ENCODE measurements at regions not wholly inside any gene's neighbourhood (a gene's known extent, or its start where the extent isn't known, plus 50 kb on each side); places are given as distances from the start of the nearest gene placed in this dataset.

GRCh38 chr1:213776969-213777368 lies 210.8 kb upstream of the PROX1 start:
- H3K9me3 ChIP-seq (replicated peaks in 1 of 2; ENCODE audit: control insufficient read depth in 1 of 2, insufficient read depth in 1 of 2, low read length in 2 of 2): no peaks in the 10 kb centered on the region
- Mint-ChIP-seq H3K4me3 (no peak overlapping the region), H3K4me1 (no peaks in the 10 kb centered on the region), H3K27me3 (ENCODE audit: low read depth in 3 of 3) (peaks cover 2 to 4% (median 2%) of the 10 kb centered on the region in 3 donors), H3K9me3 (peaks cover 0 to 7% (median 4%) of the 10 kb centered on the region in 7 donors), H3K27ac (no peak overlapping the region), H3K36me3 (no peaks in the 10 kb centered on the region)
- no peak overlapping the region for H2AFZ ChIP-seq (ENCODE audit: insufficient read depth, low read depth, low read length, poor library complexity, severe bottlenecking)
- no peak for TF ChIP-seq CTCF (IDR thresholded peaks at IDR 0.05)
- H3K4me1 ChIP-seq (ENCODE audit: control insufficient read depth in 1 of 2, insufficient read depth in 2 of 2, low read length in 2 of 2): no peaks in the 10 kb centered on the region
- intact Hi-C loops (cut with micrococcal nuclease): no loop called here
- H3K36me3 ChIP-seq (replicated peaks in 1 of 2; ENCODE audit: control insufficient read depth in 1 of 2, insufficient read depth in 2 of 2, low read length in 2 of 2): no peaks in the 10 kb centered on the region
- H3K79me2 ChIP-seq (ENCODE audit: insufficient read depth, low read length): no peaks in the 10 kb centered on the region
- no peaks in the 10 kb centered on the region for H3K27me3 ChIP-seq (ENCODE audit: control insufficient read depth in 2 of 2, insufficient read depth in 2 of 2, low read length in 2 of 2)
- no peak for DNase-seq
- WGBS (ENCODE audit: insufficient coverage): no CpG with 5 or more reads among the region's 5 CpGs
- no peak overlapping the region for H3K4me3 ChIP-seq (replicated peaks in 1 of 3; ENCODE audit: low read depth in 2 of 3, low read length in 3 of 3)
- H3K27ac ChIP-seq (ENCODE audit: low read depth in 1 of 2, low read length in 2 of 2): no peak overlapping the region
- no peak overlapping the region for H3K4me2 ChIP-seq (replicated peaks; ENCODE audit: extremely low read depth, low read length, poor library complexity, severe bottlenecking)
- no peaks in the 10 kb centered on the region for H4K20me1 ChIP-seq (ENCODE audit: insufficient read depth, low read length)
- H3K9ac ChIP-seq (ENCODE audit: insufficient read depth, low read length, poor library complexity, severe bottlenecking): no peak overlapping the region

- no peaks in the 10 kb centered on the region for H4K20me1 ChIP-seq (ENCODE audit: insufficient read depth, low read length)
- no peak overlapping the region for H3K4me2 ChIP-seq (replicated peaks; ENCODE audit: extremely low read depth, low read length, poor library complexity, severe bottlenecking)
- H3K4me3 ChIP-seq (replicated peaks in 1 of 3; ENCODE audit: low read depth in 2 of 3, low read length in 3 of 3): no peak overlapping the region
- Mint-ChIP-seq H3K9me3 (peaks cover 0 to 6% (median 4%) of the 10 kb centered on the region in 7 donors), H3K4me1 (no peaks in the 10 kb centered on the region), H3K27me3 (ENCODE audit: low read depth in 3 of 3) (peaks cover 2 to 4% (median 2%) of the 10 kb centered on the region in 3 donors), H3K4me3 (no peak overlapping the region), H3K27ac (no peak overlapping the region), H3K36me3 (no peaks in the 10 kb centered on the region)
- H3K9me3 ChIP-seq (replicated peaks in 1 of 2; ENCODE audit: control insufficient read depth in 1 of 2, insufficient read depth in 1 of 2, low read length in 2 of 2): no peaks in the 10 kb centered on the region
- no peak overlapping the region for H3K9ac ChIP-seq (ENCODE audit: insufficient read depth, low read length, poor library complexity, severe bottlenecking)
- intact Hi-C loops (cut with micrococcal nuclease): no loop called here
- no peak overlapping the region for H3K27ac ChIP-seq (ENCODE audit: low read depth in 1 of 2, low read length in 2 of 2)
- H3K27me3 ChIP-seq (ENCODE audit: control insufficient read depth in 2 of 2, insufficient read depth in 2 of 2, low read length in 2 of 2): no peaks in the 10 kb centered on the region
- H3K79me2 ChIP-seq (ENCODE audit: insufficient read depth, low read length): no peaks in the 10 kb centered on the region
- 84% methylated on average over 3 of the region's 5 CpGs for WGBS (ENCODE audit: insufficient coverage)
- DNase-seq: no peak
- H3K4me1 ChIP-seq (ENCODE audit: control insufficient read depth in 1 of 2, insufficient read depth in 2 of 2, low read length in 2 of 2): no peaks in the 10 kb centered on the region
- H2AFZ ChIP-seq (ENCODE audit: insufficient read depth, low read depth, low read length, poor library complexity, severe bottlenecking): no peak overlapping the region
- TF ChIP-seq CTCF (IDR thresholded peaks at IDR 0.05): no peak
- no peaks in the 10 kb centered on the region for H3K36me3 ChIP-seq (replicated peaks in 1 of 2; ENCODE audit: control insufficient read depth in 1 of 2, insufficient read depth in 2 of 2, low read length in 2 of 2)
Observed at GRCh38 chr1:213779228-213779627, 208.5 kb upstream of the PROX1 start.
